HCT116 (cell line): ENCODE measurements at regions not wholly inside any gene's neighbourhood (a gene's known extent, or its start where the extent isn't known, plus 50 kb on each side); places are given as distances from the start of the nearest gene placed in this dataset.

Source experiments
- ATAC-seq: fragments of 200-7000 bp; cut with Tn5 transposase; 2 replicates; pipeline ENCODE4 v1.9.1; 2020; ENCODE audit warnings: mild to moderate bottlenecking, moderate library complexity
- BruUV-seq: library from RNA; stranded (reverse); fragments of 400-500 nt; replicated peaks from 2 replicates; lab custom pipeline; 2021; lab: Mats Ljungman, UMichigan
- CTCF ChIA-PET: fragments of 300-600 bp; sonication (Branson Sonifier 250); formaldehyde crosslinking; loops from one replicate; lab custom pipeline; 2021; ENCODE audit warnings: antibody characterized with exemption; lab: Charles Lee
- POLR2A ChIA-PET: fragments of 300-600, 350-600 bp; sonication (Branson Sonifier 250); formaldehyde crosslinking; loops from one replicate; lab custom pipeline; 2021; ENCODE audit warnings: antibody characterized with exemption; lab: Charles Lee
- RAD21 ChIA-PET, 2 experiments: fragments of 300-600 bp; sonication (Branson Sonifier 250); formaldehyde crosslinking; loops; one replicate each; lab custom pipeline; 2023; ENCODE audit warnings: low total read pairs in 2 of 2; ENCODE audit not compliant: uncharacterized antibody in 2 of 2, unreplicated experiment in 2 of 2, low non-redundant PET in 1 of 2; lab: Charles Lee
- DNase-seq: peaks from one replicate; pipeline ENCODE4 v3.0.0-alpha.2; 2010; ENCODE audit warnings: low read depth, low spot score
- H2AFZ ChIP-seq: fragments of 200-600 bp; shearing (Covaris generic), sonication (generic); 2 replicates; pipeline ENCODE4 v1.6.1; 2017; ENCODE audit warnings: low read depth, mixed run types, mixed read lengths, antibody characterized with exemption, low read length; ENCODE audit not compliant: poor library complexity, severe bottlenecking
- H3K27ac ChIP-seq: 2 replicates; pipeline ENCODE4 v1.5.1; 2012; ENCODE audit warnings: low read depth, low read length
- H3K27me3 ChIP-seq: fragments of 200-600 bp; sonication (generic); 2 replicates; pipeline ENCODE4 v1.6.1; 2016; ENCODE audit warnings: mixed run types, low read length, mixed read lengths; ENCODE audit not compliant: insufficient read depth
- H3K36me3 ChIP-seq, 2 experiments: fragments of 200-500 bp in 1 of 2; fragments of 200-600 bp in 1 of 2; sonication (Bioruptor generic) in 1 of 2; sonication (generic) in 1 of 2; 2 replicates each; pipeline versions ENCODE4 v1.5.1 to v1.6.1; 2014 to 2016; ENCODE audit warnings: low read length in 2 of 2, inconsistent platforms in 1 of 2, mixed read lengths in 1 of 2, mixed run types in 1 of 2; ENCODE audit not compliant: insufficient read depth in 2 of 2, control insufficient read depth in 1 of 2
- H3K4me1 ChIP-seq, 2 experiments: fragments of 200-600 bp in 1 of 2; sonication (generic) in 1 of 2; 2 replicates each; pipeline versions ENCODE4 v1.5.1 to v1.6.1; 2012 to 2017; ENCODE audit warnings: low read length in 2 of 2, inconsistent platforms in 1 of 2, mild to moderate bottlenecking in 1 of 2, mixed read lengths in 1 of 2, mixed run types in 1 of 2, moderate library complexity in 1 of 2; ENCODE audit not compliant: insufficient read depth in 2 of 2, control insufficient read depth in 1 of 2
- H3K4me2 ChIP-seq: fragments of 200-600 bp; sonication (generic); 2 replicates; pipeline ENCODE4 v1.6.1; 2017; ENCODE audit warnings: mixed run types, low read length, mixed read lengths
- H3K4me3 ChIP-seq, 2 experiments: fragments of 200-600 bp in 1 of 2; sonication (generic) in 1 of 2; replicated peaks in 1 of 2; 2 replicates each; pipeline ENCODE4 v1.5.1; 2011 to 2016; ENCODE audit warnings: low read length in 2 of 2, control low read depth in 1 of 2, low read depth in 1 of 2, mild to moderate bottlenecking in 1 of 2, mixed read lengths in 1 of 2, mixed run types in 1 of 2
- H3K79me2 ChIP-seq: fragments of 200-600 bp; sonication (generic); 2 replicates; pipeline ENCODE4 v1.6.1; 2017; ENCODE audit warnings: mild to moderate bottlenecking, mixed run types, low read length, moderate library complexity, mixed read lengths; ENCODE audit not compliant: insufficient read depth
- H3K9ac ChIP-seq: fragments of 200-600 bp; sonication (generic); 2 replicates; pipeline ENCODE4 v1.6.1; 2016; ENCODE audit warnings: low read length, mixed read lengths
- H3K9me2 ChIP-seq: fragments of 200-600 bp; sonication (generic), shearing (Covaris generic); 2 replicates; pipeline ENCODE4 v1.6.1; 2017; ENCODE audit warnings: mixed run types, mild to moderate bottlenecking, moderate library complexity; ENCODE audit not compliant: insufficient read depth
- H3K9me3 ChIP-seq, 2 experiments: fragments of 200-500 bp in 1 of 2; fragments of 200-600 bp in 1 of 2; sonication (Bioruptor generic) in 1 of 2; sonication (generic) in 1 of 2; 2 replicates each; pipeline ENCODE4 v1.6.1; 2014 to 2017; ENCODE audit warnings: low read length in 2 of 2, mixed read lengths in 2 of 2, inconsistent platforms in 1 of 2, low read depth in 1 of 2, mild to moderate bottlenecking in 1 of 2, mixed run types in 1 of 2, moderate library complexity in 1 of 2; ENCODE audit not compliant: control insufficient read depth in 1 of 2, insufficient read depth in 1 of 2
- H4K20me1 ChIP-seq: fragments of 200-600 bp; sonication (generic), shearing (Covaris generic); 2 replicates; pipeline ENCODE4 v1.6.1; 2017; ENCODE audit warnings: mixed run types, mild to moderate bottlenecking, moderate library complexity; ENCODE audit not compliant: insufficient read depth
- ATF3 ChIP-seq: IDR thresholded peaks from 2 replicates; pipeline ENCODE4 v1.6.1; 2012
- EGR1 ChIP-seq: IDR thresholded peaks from 2 replicates; pipeline ENCODE4 v1.6.1; 2012; ENCODE audit warnings: low read depth
- FOSL1 ChIP-seq: IDR thresholded peaks from 2 replicates; pipeline ENCODE4 v1.6.1; 2012; ENCODE audit warnings: low read depth
- JUND ChIP-seq: IDR thresholded peaks from 2 replicates; pipeline ENCODE4 v1.6.1; 2012
- REST ChIP-seq: IDR thresholded peaks from 2 replicates; pipeline ENCODE4 v1.6.1; 2012; ENCODE audit warnings: low read depth
- TCF7L2 ChIP-seq: IDR thresholded peaks from 2 replicates; pipeline ENCODE4 v1.7.0; 2011; ENCODE audit warnings: borderline replicate concordance, inconsistent platforms; ENCODE audit not compliant: insufficient read depth, insufficient read length; ENCODE audit errors: extremely low read depth
- YY1 ChIP-seq: IDR thresholded peaks from 2 replicates; pipeline ENCODE4 v1.6.1; 2011; ENCODE audit warnings: low read length, low read depth, moderate library complexity, mild to moderate bottlenecking; ENCODE audit not compliant: insufficient replicate concordance; ENCODE audit errors: extremely low read depth
- ZNF274 ChIP-seq: fragments of 200-500 bp; sonication (Bioruptor generic); IDR thresholded peaks from 2 replicates; pipeline ENCODE4 v1.6.1; 2014; ENCODE audit warnings: mild to moderate bottlenecking, low read depth, low read length, inconsistent platforms
- intact Hi-C: fragments of 100-400 bp; cut with micrococcal nuclease; formaldehyde crosslinking; loops from 2 replicates; pipeline ENCODE4 v1.10.0; 2022
- TF ChIP-seq, protein P1 (sequence below): IDR thresholded peaks from 2 replicates; pipeline ENCODE4 v1.6.1; 2012
- TF ChIP-seq, protein P2 (sequence below), 3 experiments: fragments of 200-600 bp in 1 of 3; sonication (generic) in 1 of 3; IDR thresholded peaks in 2 of 3; conservative IDR thresholded peaks in 1 of 3; 2 replicates each; pipeline ENCODE4 v1.5.1; 2012 to 2017; ENCODE audit warnings: low read depth in 2 of 3, low read length in 2 of 3, antibody characterized with exemption in 1 of 3, borderline replicate concordance in 1 of 3, control low read depth in 1 of 3, mild to moderate bottlenecking in 1 of 3, mixed read lengths in 1 of 3, mixed run types in 1 of 3, moderate library complexity in 1 of 3; ENCODE audit not compliant: insufficient read depth in 1 of 3

- H3K9me3 ChIP-seq, result no peaks in the 10 kb centered on the region
These were observed 192.7 kb downstream of the GALR1 start for GRCh38 chr18:77442393-77442792.

More at GRCh38 chr18:77442393-77442792, 192.7 kb downstream of the GALR1 start:
- ATAC-seq, result no peak
- ChIA-PET CTCF (no interaction called here), RAD21 (no interaction called here), POLR2A (no interaction called here)
- H3K4me1 ChIP-seq, result no peaks in the 10 kb centered on the region
- no peak overlapping the region for H2AFZ ChIP-seq
- H3K9me2 ChIP-seq, result no peaks in the 10 kb centered on the region
- no peaks in the 10 kb centered on the region for H3K36me3 ChIP-seq
- DNase-seq, result no peak
- no peaks in the 10 kb centered on the region for H3K79me2 ChIP-seq
- TF ChIP-seq EGR1 (no peak), ATF3 (no peak), REST (no peak), TCF7L2 (no peak), YY1 (no peak), ZNF274 (no peak), FOSL1 (no peak), JUND (no peak)
- TF ChIP-seq, protein P1, sequence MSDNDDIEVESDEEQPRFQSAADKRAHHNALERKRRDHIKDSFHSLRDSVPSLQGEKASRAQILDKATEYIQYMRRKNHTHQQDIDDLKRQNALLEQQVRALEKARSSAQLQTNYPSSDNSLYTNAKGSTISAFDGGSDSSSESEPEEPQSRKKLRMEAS, result no peak
- TF ChIP-seq, protein P2, sequence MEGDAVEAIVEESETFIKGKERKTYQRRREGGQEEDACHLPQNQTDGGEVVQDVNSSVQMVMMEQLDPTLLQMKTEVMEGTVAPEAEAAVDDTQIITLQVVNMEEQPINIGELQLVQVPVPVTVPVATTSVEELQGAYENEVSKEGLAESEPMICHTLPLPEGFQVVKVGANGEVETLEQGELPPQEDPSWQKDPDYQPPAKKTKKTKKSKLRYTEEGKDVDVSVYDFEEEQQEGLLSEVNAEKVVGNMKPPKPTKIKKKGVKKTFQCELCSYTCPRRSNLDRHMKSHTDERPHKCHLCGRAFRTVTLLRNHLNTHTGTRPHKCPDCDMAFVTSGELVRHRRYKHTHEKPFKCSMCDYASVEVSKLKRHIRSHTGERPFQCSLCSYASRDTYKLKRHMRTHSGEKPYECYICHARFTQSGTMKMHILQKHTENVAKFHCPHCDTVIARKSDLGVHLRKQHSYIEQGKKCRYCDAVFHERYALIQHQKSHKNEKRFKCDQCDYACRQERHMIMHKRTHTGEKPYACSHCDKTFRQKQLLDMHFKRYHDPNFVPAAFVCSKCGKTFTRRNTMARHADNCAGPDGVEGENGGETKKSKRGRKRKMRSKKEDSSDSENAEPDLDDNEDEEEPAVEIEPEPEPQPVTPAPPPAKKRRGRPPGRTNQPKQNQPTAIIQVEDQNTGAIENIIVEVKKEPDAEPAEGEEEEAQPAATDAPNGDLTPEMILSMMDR (IDR thresholded peaks at IDR 0.05 in 2 of 3, conservative IDR thresholded peaks at IDR 0.05 in 1 of 3; ENCODE audit: borderline replicate concordance in 1 of 3, insufficient read depth in 1 of 3, low read depth in 2 of 3, low read length in 2 of 3), result no peak
- no peaks in the 10 kb centered on the region for H3K27me3 ChIP-seq
- H3K4me3 ChIP-seq, result no peak overlapping the region
- H3K27ac ChIP-seq, result no peak overlapping the region
- no peaks in the 10 kb centered on the region for H4K20me1 ChIP-seq
- BruUV-seq, result no TSS peak
- no peak overlapping the region for H3K4me2 ChIP-seq
- no peak overlapping the region for H3K9ac ChIP-seq
- intact Hi-C loops, result no loop called here
